Upper lobe of left lung (tissue), 4 donors: ENCODE measurements at regions not wholly inside any gene's neighbourhood (a gene's known extent, or its start where the extent isn't known, plus 50 kb on each side); places are given as distances from the start of the nearest gene placed in this dataset.

ENCODE experiments used
- CTCF ChIP-seq, 6 experiments: fragments of 450-650 bp in 4 of 6; fragments of 200-600 bp in 2 of 6; sonication (generic) in 2 of 6; IDR thresholded peaks; one replicate each; pipeline ENCODE4 v1.5.1; 2016 to 2019; ENCODE audit warnings: antibody characterized with exemption in 6 of 6
- POLR2A ChIP-seq, 4 donors: fragments of 450-650 bp; IDR thresholded peaks; one replicate each; pipeline ENCODE4 v1.5.1; 2016 to 2017; ENCODE audit warnings: antibody characterized with exemption in 4 of 4, mild to moderate bottlenecking in 2 of 4
- POLR2AphosphoS5 ChIP-seq, 2 donors: sonication (generic); formaldehyde crosslinking; IDR thresholded peaks; one replicate each; pipeline ENCODE4 v1.5.1; 2017; ENCODE audit warnings: antibody characterized with exemption in 2 of 2

GRCh38 chr2:129729011-129729410, 250.5 kb upstream of the RAB6C start:
- TF ChIP-seq CTCF (IDR thresholded peaks at IDR 0.05) (no peak), POLR2A (IDR thresholded peaks at IDR 0.05) (no peak), POLR2AphosphoS5 (IDR thresholded peaks at IDR 0.05) (no peak)
